ENCODE measurements at regions not wholly inside any gene's neighbourhood (a gene's known extent, or its start where the extent isn't known, plus 50 kb on each side); places are given as distances from the start of the nearest gene placed in this dataset.
"Not testable (repeated sequence)": the region's sequence is repeated elsewhere in the genome, so short reads cannot be mapped to it uniquely, and the experiment has no call there.

GRCh38 chr12:77220586-77220985, 155.2 kb upstream of the E2F7 start:
- no CpG with 5 or more reads among the region's 1 CpG for whole genome bisulfite sequencing (ENCODE audit: insufficient coverage)
- Histone ChIP-seq H3K4me3 (ENCODE audit: low read length) (no peak overlapping the region), H3K4me1 (ENCODE audit: control insufficient read depth, insufficient read depth, low read length) (no peaks in the 10 kb centered on the region), H3K36me3 (ENCODE audit: control insufficient read depth, insufficient read depth, low read length) (no peaks in the 10 kb centered on the region), H3K9me3 (replicated peaks; ENCODE audit: control insufficient read depth, low read depth, low read length) (no peaks in the 10 kb centered on the region), H3K27me3 (ENCODE audit: control insufficient read depth, insufficient read depth, low read length) (no peaks in the 10 kb centered on the region), H3K27ac (ENCODE audit: low read length) (no peak overlapping the region)
- DNase-seq = no peak

- no peak for DNase-seq
- 50% methylated on average over 2 of the region's 7 CpGs for WGBS (ENCODE audit: insufficient coverage)
- Histone ChIP-seq H3K4me3 (ENCODE audit: low read length) (no peak overlapping the region), H3K27ac (ENCODE audit: low read length) (no peak overlapping the region), H3K36me3 (ENCODE audit: control insufficient read depth, insufficient read depth, low read length) (no peaks in the 10 kb centered on the region), H3K9me3 (replicated peaks; ENCODE audit: control insufficient read depth, low read depth, low read length) (no peaks in the 10 kb centered on the region), H3K27me3 (ENCODE audit: control insufficient read depth, insufficient read depth, low read length) (no peaks in the 10 kb centered on the region), H3K4me1 (ENCODE audit: control insufficient read depth, insufficient read depth, low read length) (no peaks in the 10 kb centered on the region)
Measured at GRCh38 chr12:77218278-77218677, 152.9 kb upstream of the E2F7 start.

DNA sequence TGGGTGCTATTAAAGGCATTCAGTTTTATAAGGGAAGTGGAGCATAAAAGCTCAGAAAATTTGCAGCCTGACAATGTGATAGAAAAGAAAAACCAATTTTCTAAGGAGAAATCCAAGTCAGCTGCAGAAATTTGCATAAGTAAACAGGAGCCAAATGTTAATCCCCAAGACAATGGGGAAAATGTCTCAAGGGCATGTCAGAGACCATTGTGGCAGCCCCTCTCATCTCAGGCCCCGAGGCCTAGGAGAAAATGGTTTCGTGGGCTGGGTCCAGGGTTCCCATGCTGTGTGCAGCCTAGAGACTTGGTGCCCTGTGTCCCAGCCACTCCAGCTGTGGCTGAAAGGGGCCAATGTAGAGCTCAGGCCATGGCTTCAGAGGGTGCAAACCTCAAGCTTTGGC, 150.8 kb upstream of the E2F7 start:
- H3K9me3 ChIP-seq (replicated peaks; ENCODE audit: control insufficient read depth, low read depth, low read length); H3K36me3 ChIP-seq (ENCODE audit: control insufficient read depth, insufficient read depth, low read length); H3K4me1 ChIP-seq (ENCODE audit: control insufficient read depth, insufficient read depth, low read length); H3K27ac ChIP-seq (ENCODE audit: low read length); H3K4me3 ChIP-seq (ENCODE audit: low read length); DNase-seq; H3K27me3 ChIP-seq (ENCODE audit: control insufficient read depth, insufficient read depth, low read length): not testable (repeated sequence)
- WGBS (ENCODE audit: insufficient coverage) = 79% methylated on average over 2 of the region's 2 CpGs

GRCh38 chr12:77214136-77214535, 148.8 kb upstream of the E2F7 start:
- H3K27ac ChIP-seq (ENCODE audit: low read length) = no peak overlapping the region
- no CpG with 5 or more reads among the region's 1 CpG for WGBS (ENCODE audit: insufficient coverage)

GRCh38 chr12:77213319-77213718, 147.9 kb upstream of the E2F7 start:
- peaks cover 4% of the 10 kb centered on the region for H3K9me3 ChIP-seq (replicated peaks; ENCODE audit: control insufficient read depth, low read depth, low read length)
- no peak overlapping the region for H3K4me3 ChIP-seq (ENCODE audit: low read length)
- no CpG with 5 or more reads among the region's 5 CpGs for WGBS (ENCODE audit: insufficient coverage)
- H3K4me1 ChIP-seq (ENCODE audit: control insufficient read depth, insufficient read depth, low read length) = no peaks in the 10 kb centered on the region
- DNase-seq = peak; percentile 59
- H3K27me3 ChIP-seq (ENCODE audit: control insufficient read depth, insufficient read depth, low read length) = no peaks in the 10 kb centered on the region
- peak overlapping the region; percentile 62 for H3K27ac ChIP-seq (ENCODE audit: low read length)
- H3K36me3 ChIP-seq (ENCODE audit: control insufficient read depth, insufficient read depth, low read length) = no peaks in the 10 kb centered on the region

More at GRCh38 chr12:77214136-77214535, 148.8 kb upstream of the E2F7 start:
- H3K27me3 ChIP-seq (ENCODE audit: control insufficient read depth, insufficient read depth, low read length) = no peaks in the 10 kb centered on the region
- no peaks in the 10 kb centered on the region for H3K36me3 ChIP-seq (ENCODE audit: control insufficient read depth, insufficient read depth, low read length)
- DNase-seq = no peak
- H3K4me3 ChIP-seq (ENCODE audit: low read length) = no peak overlapping the region
- H3K4me1 ChIP-seq (ENCODE audit: control insufficient read depth, insufficient read depth, low read length) = no peaks in the 10 kb centered on the region
- peaks cover 4% of the 10 kb centered on the region for H3K9me3 ChIP-seq (replicated peaks; ENCODE audit: control insufficient read depth, low read depth, low read length)

- no peaks in the 10 kb centered on the region for H3K4me1 ChIP-seq (ENCODE audit: control insufficient read depth, insufficient read depth, low read length)
- H3K9me3 ChIP-seq (replicated peaks; ENCODE audit: control insufficient read depth, low read depth, low read length) = peaks cover 4% of the 10 kb centered on the region
- H3K4me3 ChIP-seq (ENCODE audit: low read length) = no peak overlapping the region
- H3K27me3 ChIP-seq (ENCODE audit: control insufficient read depth, insufficient read depth, low read length) = no peaks in the 10 kb centered on the region
- no peak for DNase-seq
- no CpG with 5 or more reads among the region's 1 CpG for WGBS (ENCODE audit: insufficient coverage)
- no peak overlapping the region for H3K27ac ChIP-seq (ENCODE audit: low read length)
- no peaks in the 10 kb centered on the region for H3K36me3 ChIP-seq (ENCODE audit: control insufficient read depth, insufficient read depth, low read length)
Measured at GRCh38 chr12:77210724-77211123, 145.4 kb upstream of the E2F7 start.

- no peak overlapping the region for H3K4me3 ChIP-seq (ENCODE audit: low read length)
- no peak overlapping the region for H3K27ac ChIP-seq (ENCODE audit: low read length)
- 50% methylated on average over 1 of the region's 3 CpGs for WGBS (ENCODE audit: insufficient coverage)
- H3K9me3 ChIP-seq (replicated peaks; ENCODE audit: control insufficient read depth, low read depth, low read length) = no peaks in the 10 kb centered on the region
- DNase-seq = no peak
- H3K4me1 ChIP-seq (ENCODE audit: control insufficient read depth, insufficient read depth, low read length) = no peaks in the 10 kb centered on the region
- no peaks in the 10 kb centered on the region for H3K27me3 ChIP-seq (ENCODE audit: control insufficient read depth, insufficient read depth, low read length)
- no peaks in the 10 kb centered on the region for H3K36me3 ChIP-seq (ENCODE audit: control insufficient read depth, insufficient read depth, low read length)
Measured at GRCh38 chr12:77204083-77204482, 138.7 kb upstream of the E2F7 start.

DNA sequence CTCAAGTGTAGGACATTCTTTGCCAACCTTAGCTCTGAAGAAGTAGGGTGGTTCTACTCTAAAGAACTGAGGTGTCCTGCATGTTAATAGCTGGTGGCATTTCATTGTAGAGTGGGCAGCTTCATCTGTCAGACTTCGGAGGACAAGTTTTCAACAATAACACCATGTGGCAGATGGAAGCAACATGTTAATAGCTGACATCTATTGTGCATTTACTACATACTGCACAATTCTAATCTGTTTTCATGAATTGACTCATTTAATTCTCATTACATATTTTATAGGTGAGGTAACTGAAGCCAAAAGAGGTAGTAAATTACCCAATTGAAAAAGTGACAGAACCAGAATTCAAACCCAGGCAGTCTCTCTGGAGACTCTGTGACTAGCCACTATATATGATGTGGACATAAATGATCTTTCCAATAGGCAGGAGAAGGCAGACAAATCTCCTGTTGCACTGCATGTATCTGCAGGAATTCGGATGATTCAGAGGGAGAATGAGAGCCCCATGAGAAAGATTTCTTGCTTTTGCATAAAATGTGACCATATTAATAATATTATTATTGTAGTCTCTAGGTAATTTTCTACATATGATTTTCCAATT, 137.2 kb upstream of the E2F7 start:
- no peak for DNase-seq
- Histone ChIP-seq H3K4me3 (ENCODE audit: low read length) (no peak overlapping the region), H3K4me1 (ENCODE audit: control insufficient read depth, insufficient read depth, low read length) (no peaks in the 10 kb centered on the region), H3K27ac (ENCODE audit: low read length) (no peak overlapping the region), H3K9me3 (replicated peaks; ENCODE audit: control insufficient read depth, low read depth, low read length) (no peaks in the 10 kb centered on the region), H3K36me3 (ENCODE audit: control insufficient read depth, insufficient read depth, low read length) (no peaks in the 10 kb centered on the region), H3K27me3 (ENCODE audit: control insufficient read depth, insufficient read depth, low read length) (no peaks in the 10 kb centered on the region)
- WGBS (ENCODE audit: insufficient coverage) = no CpG with 5 or more reads among the region's 2 CpGs

- no peak overlapping the region for H3K4me3 ChIP-seq (ENCODE audit: low read length)
- no peak overlapping the region for H3K27ac ChIP-seq (ENCODE audit: low read length)
- WGBS (ENCODE audit: insufficient coverage) = no CpG with 5 or more reads among the region's 3 CpGs
- H3K9me3 ChIP-seq (replicated peaks; ENCODE audit: control insufficient read depth, low read depth, low read length) = no peaks in the 10 kb centered on the region
- no peaks in the 10 kb centered on the region for H3K4me1 ChIP-seq (ENCODE audit: control insufficient read depth, insufficient read depth, low read length)
- no peaks in the 10 kb centered on the region for H3K36me3 ChIP-seq (ENCODE audit: control insufficient read depth, insufficient read depth, low read length)
- no peaks in the 10 kb centered on the region for H3K27me3 ChIP-seq (ENCODE audit: control insufficient read depth, insufficient read depth, low read length)
- peak; percentile 76 for DNase-seq
Measured at GRCh38 chr12:77189901-77190416, 124.6 kb upstream of the E2F7 start.

GRCh38 chr12:77189458-77189857, 124.1 kb upstream of the E2F7 start:
- no peaks in the 10 kb centered on the region for H3K4me1 ChIP-seq (ENCODE audit: control insufficient read depth, insufficient read depth, low read length)
- H3K27me3 ChIP-seq (ENCODE audit: control insufficient read depth, insufficient read depth, low read length) = no peaks in the 10 kb centered on the region
- 0% methylated on average over 1 of the region's 5 CpGs for WGBS (ENCODE audit: insufficient coverage)
- no peak overlapping the region for H3K4me3 ChIP-seq (ENCODE audit: low read length)
- DNase-seq = peak; percentile 32
- no peak overlapping the region for H3K27ac ChIP-seq (ENCODE audit: low read length)
- H3K9me3 ChIP-seq (replicated peaks; ENCODE audit: control insufficient read depth, low read depth, low read length) = no peaks in the 10 kb centered on the region
- no peaks in the 10 kb centered on the region for H3K36me3 ChIP-seq (ENCODE audit: control insufficient read depth, insufficient read depth, low read length)

DNA sequence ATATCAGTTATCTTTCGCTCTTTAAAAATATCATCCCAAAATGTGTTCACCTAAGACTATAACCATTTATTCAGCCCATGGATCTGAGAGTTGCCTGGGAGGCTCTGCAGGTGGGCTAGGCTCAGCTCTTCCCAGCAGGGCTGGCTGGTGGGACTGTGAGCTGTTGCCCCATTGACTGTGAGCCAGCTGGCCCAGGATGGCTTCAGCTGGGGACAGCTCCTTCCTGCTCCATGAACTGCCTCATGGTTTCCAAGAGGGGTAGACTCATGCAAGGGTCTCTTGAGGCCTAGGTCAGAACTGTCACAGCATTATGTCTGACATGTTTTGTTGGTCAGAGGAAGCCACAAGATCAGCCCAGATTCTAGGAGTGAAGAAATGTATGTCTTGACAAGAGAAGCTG, 114.1 kb upstream of the E2F7 start:
- Histone ChIP-seq H3K27me3 (ENCODE audit: control insufficient read depth, insufficient read depth, low read length) (no peaks in the 10 kb centered on the region), H3K4me3 (ENCODE audit: low read length) (no peak overlapping the region), H3K4me1 (ENCODE audit: control insufficient read depth, insufficient read depth, low read length) (no peaks in the 10 kb centered on the region), H3K27ac (ENCODE audit: low read length) (no peak overlapping the region), H3K9me3 (replicated peaks; ENCODE audit: control insufficient read depth, low read depth, low read length) (no peaks in the 10 kb centered on the region), H3K36me3 (ENCODE audit: control insufficient read depth, insufficient read depth, low read length) (no peaks in the 10 kb centered on the region)
- DNase-seq = no peak
- no CpG with 5 or more reads among the region's 1 CpG for WGBS (ENCODE audit: insufficient coverage)

Data from muscle of leg (tissue), 3 donors.